Right lobe of liver (tissue), 4 donors: ENCODE measurements at regions not wholly inside any gene's neighbourhood (a gene's known extent, or its start where the extent isn't known, plus 50 kb on each side); places are given as distances from the start of the nearest gene placed in this dataset.

Experiments
- CTCF ChIP-seq, 4 donors: fragments of 200-600 bp in 3 of 4; fragments of 450-650 bp in 1 of 4; IDR thresholded peaks; one replicate each; pipeline versions ENCODE4 v1.5.1 to v1.8.0; 2016 to 2022; ENCODE audit warnings: antibody characterized with exemption in 4 of 4, mild to moderate bottlenecking in 2 of 4
- POLR2A ChIP-seq: fragments of 450-650 bp; IDR thresholded peaks from one replicate; pipeline ENCODE4 v1.6.1; 2017; ENCODE audit warnings: antibody characterized with exemption, mild to moderate bottlenecking
- donor health status: DM: no; HTN: no; CAD: no.
- donor health status: DM: no; HTN: no; CAD: no.
- donor health status: DM: no; HTN: yes; CAD: no.

DNA sequence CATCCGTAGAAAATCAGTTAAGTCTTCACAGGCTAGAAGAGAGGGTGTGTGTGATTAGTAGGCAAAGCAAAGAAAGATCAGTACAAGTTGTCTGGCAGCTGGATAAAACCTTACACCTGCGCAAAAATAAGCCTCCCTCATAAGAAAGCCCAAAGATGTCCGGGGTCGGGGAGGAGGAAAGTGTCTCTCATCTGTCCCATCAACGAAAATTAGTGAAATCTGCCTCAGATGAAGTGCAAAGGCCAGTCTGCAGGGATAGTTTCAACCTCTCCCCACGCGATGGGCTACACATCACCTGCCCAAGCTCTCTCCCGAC, 333.9 kb downstream of the SRGAP2C start:
- no peak for TF ChIP-seq POLR2A
- no peak for TF ChIP-seq CTCF (IDR thresholded peaks at IDR 0.05)
